ENCODE measurements at regions not wholly inside any gene's neighbourhood (a gene's known extent, or its start where the extent isn't known, plus 50 kb on each side); places are given as distances from the start of the nearest gene placed in this dataset.

- TF ChIP-seq CTCF (IDR thresholded peaks at IDR 0.05) (no peak), POLR2A (IDR thresholded peaks at IDR 0.05) (no peak)
Observed at GRCh38 chr11:95544095-95544856, 245.3 kb downstream of the FAM76B start.
